A673 (cell line): ENCODE measurements at regions not wholly inside any gene's neighbourhood (a gene's known extent, or its start where the extent isn't known, plus 50 kb on each side); places are given as distances from the start of the nearest gene placed in this dataset.

Experiments
- BruUV-seq: library from RNA; stranded (reverse); fragments of 400-500 nt; replicated peaks from 2 replicates; lab custom pipeline; 2021; lab: Mats Ljungman, UMichigan
- CTCF ChIA-PET: fragments of 300-600 bp; sonication (Branson Sonifier 250); formaldehyde crosslinking; loops from one replicate; lab custom pipeline; 2022; ENCODE audit warnings: antibody characterized with exemption; lab: Charles Lee
- POLR2A ChIA-PET: fragments of 300-600 bp; sonication (Branson Sonifier 250); formaldehyde crosslinking; loops from one replicate; lab custom pipeline; 2022; ENCODE audit warnings: antibody characterized with exemption; ENCODE audit not compliant: low non-redundant PET; lab: Charles Lee
- DNase-seq: peaks from one replicate; pipeline ENCODE4 v3.0.0-alpha.2; 2015; ENCODE audit warnings: low spot score
- H3K27ac ChIP-seq: fragments of 200-600 bp; sonication (generic); 2 replicates; pipeline ENCODE4 v1.5.1; 2016; ENCODE audit warnings: mixed run types, low read depth, mild to moderate bottlenecking, mixed read lengths, antibody characterized with exemption, low read length; ENCODE audit not compliant: poor library complexity, severe bottlenecking
- H3K27me3 ChIP-seq: fragments of 200-600 bp; sonication (generic); replicated peaks from 2 replicates; pipeline ENCODE4 v1.6.1; 2017; ENCODE audit warnings: mixed run types, low read depth, mild to moderate bottlenecking, mixed read lengths, antibody characterized with exemption, low read length; ENCODE audit not compliant: insufficient read depth, poor library complexity
- H3K36me3 ChIP-seq: fragments of 200-600 bp; sonication (generic); 2 replicates; pipeline ENCODE4 v1.6.1; 2016; ENCODE audit warnings: mixed run types, mild to moderate bottlenecking, mixed read lengths, antibody characterized with exemption, low read length; ENCODE audit not compliant: insufficient read depth, poor library complexity, severe bottlenecking
- H3K4me1 ChIP-seq: fragments of 200-600 bp; sonication (generic); 2 replicates; pipeline ENCODE4 v1.6.1; 2017; ENCODE audit warnings: mixed run types, mild to moderate bottlenecking, mixed read lengths, antibody characterized with exemption, low read length; ENCODE audit not compliant: insufficient read depth, poor library complexity, severe bottlenecking
- H3K4me3 ChIP-seq: fragments of 200-600 bp; sonication (generic); 2 replicates; pipeline ENCODE4 v1.5.1; 2016; ENCODE audit warnings: low read depth, mixed run types, mild to moderate bottlenecking, mixed read lengths, low read length; ENCODE audit not compliant: poor library complexity, severe bottlenecking
- H3K9me3 ChIP-seq: fragments of 200-600 bp; sonication (generic); 2 replicates; pipeline ENCODE4 v1.6.1; 2016; ENCODE audit warnings: mixed run types, low read depth, mild to moderate bottlenecking, mixed read lengths, antibody characterized with exemption, low read length; ENCODE audit not compliant: poor library complexity, severe bottlenecking
- CTCF ChIP-seq: fragments of 300-800, 200-600 bp; sonication (generic); conservative IDR thresholded peaks from 2 replicates; pipeline ENCODE4 v1.5.1; 2017; ENCODE audit warnings: low read depth, mild to moderate bottlenecking, antibody characterized with exemption, low read length, moderate library complexity, mixed read lengths
- EZH2 ChIP-seq: fragments of 200-600 bp; sonication (generic); IDR thresholded peaks from 2 replicates; pipeline ENCODE4 v1.6.1; 2017; ENCODE audit warnings: borderline replicate concordance, low read depth, mild to moderate bottlenecking, mixed read lengths, antibody characterized with exemption, low read length; ENCODE audit not compliant: poor library complexity, severe bottlenecking
- intact Hi-C: fragments of 100-400 bp; cut with micrococcal nuclease; formaldehyde crosslinking; loops from one replicate; pipeline ENCODE4 v1.10.0; 2022; ENCODE audit not compliant: unreplicated experiment

GRCh38 chr2:239462671-239463506 is 62.1 kb upstream of the HDAC4 start:
- DNase-seq = no peak
- Histone ChIP-seq H3K36me3 (no peaks in the 10 kb centered on the region), H3K4me3 (no peak overlapping the region), H3K27me3 (no peaks in the 10 kb centered on the region), H3K4me1 (no peaks in the 10 kb centered on the region), H3K9me3 (no peaks in the 10 kb centered on the region), H3K27ac (no peak overlapping the region)
- intact Hi-C loops = no loop called here
- CTCF ChIA-PET = no interaction called here
- no TSS peak for BruUV-seq
- POLR2A ChIA-PET = no interaction called here
- no peak for TF ChIP-seq EZH2
- TF ChIP-seq CTCF = no peak

GRCh38 chr2:239462191-239462515 is 61.3 kb upstream of the HDAC4 start:
- Histone ChIP-seq H3K27ac (no peak overlapping the region), H3K4me3 (no peak overlapping the region), H3K36me3 (no peaks in the 10 kb centered on the region), H3K4me1 (no peaks in the 10 kb centered on the region), H3K9me3 (no peaks in the 10 kb centered on the region), H3K27me3 (no peaks in the 10 kb centered on the region)
- CTCF ChIA-PET = no interaction called here
- intact Hi-C loops = no loop called here
- POLR2A ChIA-PET = no interaction called here
- no peak for DNase-seq
- BruUV-seq = no TSS peak
- no peak for TF ChIP-seq EZH2
- TF ChIP-seq CTCF = no peak

GRCh38 chr2:239461291-239462190 is 60.7 kb upstream of the HDAC4 start:
- H3K27ac ChIP-seq = no peak overlapping the region
- POLR2A ChIA-PET = no interaction called here
- no peak overlapping the region for H3K4me3 ChIP-seq
- intact Hi-C loops = no loop called here
- no peaks in the 10 kb centered on the region for H3K4me1 ChIP-seq
- TF ChIP-seq EZH2 (no peak), CTCF (no peak)
- DNase-seq = no peak
- CTCF ChIA-PET = no interaction called here
- BruUV-seq = no TSS peak
- no peaks in the 10 kb centered on the region for H3K27me3 ChIP-seq
- no peaks in the 10 kb centered on the region for H3K36me3 ChIP-seq
- H3K9me3 ChIP-seq = no peaks in the 10 kb centered on the region
